ENCODE measurements at regions not wholly inside any gene's neighbourhood (a gene's known extent, or its start where the extent isn't known, plus 50 kb on each side); places are given as distances from the start of the nearest gene placed in this dataset.

- no peak overlapping the region for H3K4me3 ChIP-seq
- no peaks in the 10 kb centered on the region for H3K4me1 ChIP-seq (replicated peaks in 1 of 2; ENCODE audit: control insufficient read depth in 2 of 2, insufficient read depth in 2 of 2, low read length in 2 of 2)
- no peak for FAIRE-seq
- no TSS peak for BruUV-seq (replicated peaks)
- POLR2A ChIA-PET = no interaction called here
- H3K27me3 ChIP-seq (ENCODE audit: control insufficient read depth in 2 of 2, insufficient read depth in 2 of 2, low read length in 2 of 2) = no peaks in the 10 kb centered on the region
- intact Hi-C loops (cut with micrococcal nuclease) = no loop called here
- WGBS (ENCODE audit: insufficient coverage, low coverage, missing lambda C conversion rate) = under 1% methylated on average over 11 of the region's 11 CpGs
- no peaks in the 10 kb centered on the region for H3K9me1 ChIP-seq (ENCODE audit: control insufficient read depth, insufficient read depth, low read length)
- H3K9ac ChIP-seq (ENCODE audit: insufficient read depth in 1 of 2, low read depth in 2 of 2, low read length in 2 of 2) = no peak overlapping the region
- no peaks in the 10 kb centered on the region for H3K79me2 ChIP-seq (ENCODE audit: control insufficient read depth, insufficient read depth, low read length)
- H3K27ac ChIP-seq (ENCODE audit: extremely low read depth, low read depth, low read length) = no peak overlapping the region
- CTCF ChIA-PET (ENCODE audit: low intra/inter-chr PET ratio) = no interaction called here
- H3K36me3 ChIP-seq (ENCODE audit: control insufficient read depth, insufficient read depth, low read length) = no peaks in the 10 kb centered on the region
- H3K4me2 ChIP-seq (ENCODE audit: insufficient read depth, low read length) = no peak overlapping the region
- no peak for ATAC-seq
- no peak for DNase-seq (ENCODE audit: extremely low read depth in 1 of 4, low spot score in 3 of 4)
- TF ChIP-seq HDGF (IDR thresholded peaks at IDR 0.05) (no peak), CHD4 (IDR thresholded peaks at IDR 0.05; ENCODE audit: insufficient read depth, insufficient replicate concordance, low read depth, low read length, poor library complexity, severe bottlenecking) (no peak), SP1 (CRISPR knock-in tag; IDR thresholded peaks at IDR 0.05) (no peak), ZNF449 (CRISPR knock-in tag; IDR thresholded peaks at IDR 0.05) (no peak), MLLT1 (IDR thresholded peaks at IDR 0.05) (no peak), ZBTB9 (CRISPR knock-in tag; IDR thresholded peaks at IDR 0.05) (no peak), NFRKB (IDR thresholded peaks at IDR 0.05; ENCODE audit: low read depth) (no peak), WHSC1 (IDR thresholded peaks at IDR 0.05; ENCODE audit: low read length) (no peak), L3MBTL2 (IDR thresholded peaks at IDR 0.05) (no peak)
- no peak overlapping the region for H2AFZ ChIP-seq (ENCODE audit: low read depth, low read length)
- in situ Hi-C loops (cut with MboI) = no loop called here
- H4K20me1 ChIP-seq (replicated peaks; ENCODE audit: control insufficient read depth, insufficient read depth, low read length) = no peaks in the 10 kb centered on the region
- H3K9me3 ChIP-seq (replicated peaks; ENCODE audit: control insufficient read depth, insufficient read depth, low read depth, low read length) = no peaks in the 10 kb centered on the region
These were observed 518.9 kb downstream of the NR2F2 start for GRCh38 chr15:96849271-96849900.

Measured in K562 (cell line).